ENCODE measurements at regions not wholly inside any gene's neighbourhood (a gene's known extent, or its start where the extent isn't known, plus 50 kb on each side); places are given as distances from the start of the nearest gene placed in this dataset.

DNA sequence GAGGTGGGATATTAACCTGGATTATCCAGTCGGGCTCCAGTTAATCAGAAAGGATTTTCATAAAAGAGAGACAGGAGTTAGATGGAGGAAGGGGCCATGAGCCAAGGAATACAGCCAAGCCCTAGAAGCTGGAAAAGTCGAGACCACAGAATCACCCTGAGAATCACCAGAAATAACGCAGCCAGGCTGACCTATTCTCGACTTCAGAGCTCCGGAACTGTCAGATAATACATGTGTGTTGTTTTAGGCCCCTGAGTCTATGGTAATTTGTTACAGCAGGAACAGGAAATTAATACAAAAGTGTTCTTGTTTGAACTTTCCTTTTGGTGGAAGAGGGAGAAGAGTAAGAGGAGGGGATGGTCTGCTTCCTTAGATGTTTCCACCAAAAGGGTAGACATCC lies 208.1 kb downstream of the JCAD start:
- DNase-seq (ENCODE audit: low read depth, low spot score) = no peak
- Histone ChIP-seq H3K9ac (ENCODE audit: insufficient read length) (no peak overlapping the region), H3K4me3 (no peak overlapping the region), H3K9me3 (ENCODE audit: low read depth, low read length) (no peaks in the 10 kb centered on the region), H3K27ac (no peak overlapping the region), H3K36me3 (ENCODE audit: insufficient read depth, low read length) (no peaks in the 10 kb centered on the region)
- TF ChIP-seq FOXP2 (optimal IDR thresholded peaks at IDR 0.05; ENCODE audit: control extremely low read depth, extremely low read length, insufficient read depth) (no peak), POLR2AphosphoS5 (IDR thresholded peaks at IDR 0.05; ENCODE audit: borderline replicate concordance, low read depth, low read length) (no peak), EZH2 (IDR thresholded peaks at IDR 0.05) (no peak)

DNA sequence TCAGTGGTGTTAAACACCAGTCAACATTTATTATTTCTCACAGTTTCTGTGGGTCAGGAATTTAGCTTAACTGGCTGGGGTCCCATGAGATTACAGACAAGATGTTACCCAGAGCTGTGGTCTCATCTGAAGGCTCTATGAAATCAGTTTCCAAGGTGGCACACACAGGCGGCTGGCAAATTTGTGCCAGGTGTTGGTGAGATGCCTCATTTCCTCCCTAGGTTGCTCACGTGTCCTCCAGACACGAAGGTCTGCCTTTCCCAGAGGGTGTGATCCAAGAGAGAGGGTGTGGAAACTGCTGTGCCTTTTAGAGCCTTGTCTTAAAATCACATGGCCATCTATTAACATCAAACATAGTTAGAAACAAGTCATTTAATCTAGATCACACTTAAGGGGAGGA lies 209.0 kb downstream of the JCAD start:
- no peak for TF ChIP-seq POLR2AphosphoS5 (IDR thresholded peaks at IDR 0.05; ENCODE audit: borderline replicate concordance, low read depth, low read length)
- no peak for DNase-seq (ENCODE audit: low read depth, low spot score)
- Histone ChIP-seq H3K27ac (no peak overlapping the region), H3K36me3 (ENCODE audit: insufficient read depth, low read length) (no peaks in the 10 kb centered on the region), H3K9ac (ENCODE audit: insufficient read length) (no peak overlapping the region), H3K9me3 (ENCODE audit: low read depth, low read length) (no peaks in the 10 kb centered on the region), H3K4me3 (no peak overlapping the region)

DNA sequence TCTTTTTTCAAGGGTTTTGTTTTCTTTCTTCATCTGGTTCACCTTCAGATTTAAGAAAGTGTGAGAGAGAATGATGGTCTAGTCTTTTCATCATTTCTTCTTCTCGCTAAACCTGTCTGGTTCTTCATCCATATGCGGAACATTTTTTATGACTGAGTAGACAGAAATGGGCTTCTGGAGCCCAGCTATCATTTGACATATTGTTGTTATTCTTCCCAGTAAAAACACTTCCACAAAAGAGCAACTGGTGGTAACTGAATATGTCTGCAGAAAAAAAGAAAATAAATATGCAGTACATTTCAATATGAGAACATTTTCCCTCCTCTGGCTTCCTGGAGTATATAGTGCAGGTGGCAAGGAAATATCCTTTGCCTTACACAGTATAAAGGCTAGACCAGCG lies 209.5 kb downstream of the JCAD start:
- no peak for DNase-seq (ENCODE audit: low read depth, low spot score)
- Histone ChIP-seq H3K9me3 (ENCODE audit: low read depth, low read length) (no peaks in the 10 kb centered on the region), H3K4me3 (peak overlapping the region; percentile 68), H3K36me3 (ENCODE audit: insufficient read depth, low read length) (no peaks in the 10 kb centered on the region), H3K27ac (peak overlapping the region; percentile 76), H3K9ac (ENCODE audit: insufficient read length) (no peak overlapping the region)
- TF ChIP-seq EZH2 (IDR thresholded peaks at IDR 0.05) = no peak
- TF ChIP-seq FOXP2 (optimal IDR thresholded peaks at IDR 0.05; ENCODE audit: control extremely low read depth, extremely low read length, insufficient read depth) = no peak
- TF ChIP-seq POLR2AphosphoS5 (IDR thresholded peaks at IDR 0.05; ENCODE audit: borderline replicate concordance, low read depth, low read length) = no peak

DNA sequence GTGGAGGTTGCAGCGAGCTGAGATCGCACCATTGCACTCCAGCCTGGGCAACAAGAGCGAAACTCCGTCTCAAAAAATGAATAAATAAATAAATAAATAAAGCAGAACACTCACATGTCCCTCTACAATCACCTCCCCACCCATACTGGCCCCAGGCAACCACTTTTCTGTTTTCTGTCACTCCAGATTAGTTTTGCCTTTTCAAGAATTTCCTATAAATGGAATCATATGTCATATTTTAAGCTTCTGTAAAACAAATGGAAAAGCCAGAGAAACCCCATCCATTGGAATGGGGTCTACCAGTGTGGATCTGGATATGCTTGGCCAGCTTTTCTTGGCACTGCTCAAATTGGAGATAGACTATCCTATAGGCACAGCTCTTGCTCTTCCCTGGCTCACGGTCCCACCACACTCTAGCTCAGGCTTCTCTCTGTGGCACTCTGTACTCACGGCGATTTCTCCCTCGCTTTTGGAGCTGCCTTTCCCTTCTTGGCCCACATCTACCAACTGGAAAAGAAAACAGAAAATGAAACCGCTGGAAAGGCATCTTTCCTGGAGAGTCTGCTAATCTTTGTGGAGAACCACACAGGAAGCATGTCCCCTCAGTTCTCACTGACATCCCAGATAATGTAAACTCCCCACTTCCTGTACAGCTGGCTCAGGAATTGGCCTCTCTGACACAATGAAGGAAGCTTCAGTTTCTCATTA lies 210.1 kb downstream of the JCAD start:
- Histone ChIP-seq H3K4me3 (peak overlapping the region; percentile 68), H3K27ac (peak overlapping the region; percentile 83), H3K36me3 (ENCODE audit: insufficient read depth, low read length) (no peaks in the 10 kb centered on the region), H3K9me3 (ENCODE audit: low read depth, low read length) (no peaks in the 10 kb centered on the region), H3K9ac (ENCODE audit: insufficient read length) (no peak overlapping the region)
- DNase-seq (ENCODE audit: low read depth, low spot score) = peak; percentile 66
- TF ChIP-seq EZH2 (IDR thresholded peaks at IDR 0.05) (no peak), POLR2AphosphoS5 (IDR thresholded peaks at IDR 0.05; ENCODE audit: borderline replicate concordance, low read depth, low read length) (no peak), FOXP2 (optimal IDR thresholded peaks at IDR 0.05; ENCODE audit: control extremely low read depth, extremely low read length, insufficient read depth) (no peak)

DNA sequence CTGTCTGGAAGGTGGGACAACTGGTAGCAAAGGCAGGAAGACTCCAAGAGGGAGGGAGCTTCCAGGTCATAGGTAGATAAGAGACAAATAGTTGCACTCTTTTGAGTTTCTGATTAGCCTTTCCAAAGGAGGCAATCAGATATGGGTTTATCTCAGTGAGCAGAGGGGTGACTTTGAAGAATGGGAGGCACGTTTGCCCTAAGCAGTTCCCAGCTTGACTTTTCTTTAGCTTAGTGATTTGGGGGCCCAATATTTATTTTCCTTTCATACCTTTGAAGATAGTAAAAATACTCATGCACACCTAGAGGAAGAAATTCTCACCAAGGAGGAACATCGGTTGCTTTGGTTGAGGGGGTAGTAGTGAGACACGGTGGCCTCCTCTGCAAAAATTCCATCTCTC lies 212.1 kb upstream of the SVIL start:
- no peaks in the 10 kb centered on the region for H3K36me3 ChIP-seq (ENCODE audit: insufficient read depth, low read length)
- TF ChIP-seq EZH2 (IDR thresholded peaks at IDR 0.05) (no peak), FOXP2 (optimal IDR thresholded peaks at IDR 0.05; ENCODE audit: control extremely low read depth, extremely low read length, insufficient read depth) (no peak), POLR2AphosphoS5 (IDR thresholded peaks at IDR 0.05; ENCODE audit: borderline replicate concordance, low read depth, low read length) (no peak)
- H3K9me3 ChIP-seq (ENCODE audit: low read depth, low read length) = no peaks in the 10 kb centered on the region
- H3K9ac ChIP-seq (ENCODE audit: insufficient read length) = no peak overlapping the region
- no peak overlapping the region for H3K4me3 ChIP-seq
- H3K27ac ChIP-seq = no peak overlapping the region
- no peak for DNase-seq (ENCODE audit: low read depth, low spot score)

DNA sequence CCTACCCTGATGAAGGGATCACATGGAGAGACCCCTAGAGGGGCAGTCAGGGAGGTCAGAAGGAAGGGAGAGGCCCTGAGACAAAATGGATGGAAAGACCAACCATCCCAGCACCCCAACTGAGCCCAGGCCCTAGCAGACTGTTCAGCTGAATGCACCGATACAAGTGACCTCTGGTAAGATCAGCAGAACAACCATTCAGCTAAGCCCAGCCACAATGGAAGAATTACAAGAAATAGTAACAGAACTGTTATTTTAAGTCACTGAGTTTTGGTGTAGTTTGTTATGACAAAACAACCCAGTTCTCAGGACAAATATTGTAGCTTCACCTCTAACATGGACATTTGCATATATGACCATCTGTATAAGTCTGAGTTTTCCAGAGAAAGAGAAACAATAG lies 210.4 kb upstream of the SVIL start:
- no peak for DNase-seq (ENCODE audit: low read depth, low spot score)

DNA sequence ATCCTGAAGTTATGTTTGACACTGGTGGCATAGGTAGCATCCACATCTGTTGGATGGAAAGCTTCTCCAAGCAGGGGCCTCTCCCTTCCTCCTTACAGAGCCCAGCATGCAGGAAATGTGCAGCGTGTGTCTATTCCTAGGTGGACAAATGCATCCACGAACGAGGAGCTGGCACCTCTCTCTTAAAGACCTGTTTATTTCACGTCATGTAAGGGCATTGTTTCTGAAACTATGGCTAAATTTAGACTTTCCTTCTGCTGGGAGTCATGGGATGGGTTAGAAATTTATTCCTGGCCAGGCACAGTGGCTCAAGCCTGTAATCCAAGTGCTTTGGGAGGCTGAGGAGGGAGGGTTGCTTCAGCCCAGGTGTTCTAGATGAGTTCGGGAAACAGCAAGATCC lies 208.4 kb upstream of the SVIL start:
- TF ChIP-seq POLR2AphosphoS5 (IDR thresholded peaks at IDR 0.05; ENCODE audit: borderline replicate concordance, low read depth, low read length) (no peak), EZH2 (IDR thresholded peaks at IDR 0.05) (no peak), FOXP2 (optimal IDR thresholded peaks at IDR 0.05; ENCODE audit: control extremely low read depth, extremely low read length, insufficient read depth) (no peak)
- no peaks in the 10 kb centered on the region for H3K9me3 ChIP-seq (ENCODE audit: low read depth, low read length)
- no peak overlapping the region for H3K27ac ChIP-seq
- H3K4me3 ChIP-seq = no peak overlapping the region
- no peak for DNase-seq (ENCODE audit: low read depth, low spot score)
- no peak overlapping the region for H3K9ac ChIP-seq (ENCODE audit: insufficient read length)
- no peaks in the 10 kb centered on the region for H3K36me3 ChIP-seq (ENCODE audit: insufficient read depth, low read length)

More for the DNA sequence above, 210.4 kb upstream of the SVIL start:
- no peak overlapping the region for H3K9ac ChIP-seq (ENCODE audit: insufficient read length)
- H3K4me3 ChIP-seq = no peak overlapping the region
- H3K36me3 ChIP-seq (ENCODE audit: insufficient read depth, low read length) = no peaks in the 10 kb centered on the region
- H3K27ac ChIP-seq = no peak overlapping the region
- no peaks in the 10 kb centered on the region for H3K9me3 ChIP-seq (ENCODE audit: low read depth, low read length)
- TF ChIP-seq EZH2 (IDR thresholded peaks at IDR 0.05) = no peak
- TF ChIP-seq POLR2AphosphoS5 (IDR thresholded peaks at IDR 0.05; ENCODE audit: borderline replicate concordance, low read depth, low read length) = no peak
- TF ChIP-seq FOXP2 (optimal IDR thresholded peaks at IDR 0.05; ENCODE audit: control extremely low read depth, extremely low read length, insufficient read depth) = no peak

DNA sequence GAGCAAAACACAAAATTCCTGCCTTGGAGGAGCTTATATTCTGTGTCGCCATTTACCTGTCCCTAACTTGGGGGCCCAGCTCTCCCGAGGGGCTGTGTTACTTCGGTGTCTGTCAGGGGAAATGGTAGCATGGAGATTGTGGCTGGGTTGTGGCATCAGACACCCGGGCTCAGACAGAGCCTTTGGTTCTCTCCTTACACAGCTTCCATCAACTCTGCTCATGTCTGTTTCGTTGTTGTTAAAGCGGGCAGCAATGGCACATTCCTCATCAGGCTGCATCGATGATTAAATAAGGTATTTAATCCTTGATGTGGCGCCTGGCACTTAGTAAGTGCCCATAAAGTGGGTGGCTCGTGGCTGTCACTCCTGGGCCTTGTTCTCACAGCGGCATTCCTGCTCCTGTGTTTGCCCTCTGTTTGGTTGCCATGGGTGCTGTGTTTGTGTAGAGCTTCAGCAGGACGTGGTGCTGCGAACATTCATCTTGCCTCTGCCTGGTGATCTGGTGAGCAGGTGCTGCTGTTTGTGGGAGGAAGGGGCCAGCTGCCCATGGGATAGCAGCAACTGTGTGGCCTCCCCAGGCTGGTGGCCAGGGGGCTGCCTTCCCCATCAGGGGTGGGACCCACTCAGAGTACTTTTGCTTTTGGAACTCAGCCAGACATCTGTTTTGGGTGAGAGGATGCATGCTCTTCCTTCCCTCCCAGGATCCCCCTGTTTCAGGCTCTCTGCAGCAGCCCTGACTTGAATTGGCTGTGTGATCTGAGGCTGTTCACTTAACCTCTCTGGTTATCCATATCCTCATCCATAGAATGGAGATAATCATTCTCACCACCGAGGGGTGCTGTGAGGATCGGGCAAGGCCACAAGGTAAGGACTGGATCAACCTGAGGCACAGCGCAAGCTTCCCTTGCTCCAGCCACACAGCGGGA lies 207.2 kb upstream of the SVIL start:
- Histone ChIP-seq H3K27ac (no peak overlapping the region), H3K9me3 (ENCODE audit: low read depth, low read length) (no peaks in the 10 kb centered on the region), H3K36me3 (ENCODE audit: insufficient read depth, low read length) (no peaks in the 10 kb centered on the region), H3K9ac (ENCODE audit: insufficient read length) (no peak overlapping the region), H3K4me3 (no peak overlapping the region)
- DNase-seq (ENCODE audit: low read depth, low spot score) = no peak
- TF ChIP-seq FOXP2 (optimal IDR thresholded peaks at IDR 0.05; ENCODE audit: control extremely low read depth, extremely low read length, insufficient read depth) (no peak), POLR2AphosphoS5 (IDR thresholded peaks at IDR 0.05; ENCODE audit: borderline replicate concordance, low read depth, low read length) (no peak), EZH2 (IDR thresholded peaks at IDR 0.05) (no peak)

Measured in SK-N-MC (cell line).